GM18517 (cell line): ENCODE measurements at regions not wholly inside any gene's neighbourhood (a gene's known extent, or its start where the extent isn't known, plus 50 kb on each side); places are given as distances from the start of the nearest gene placed in this dataset.
A peak's percentile ranks its signal among the peaks of the same experiment; 100 is the strongest.
"Not testable (repeated sequence)": the region's sequence is repeated elsewhere in the genome, so short reads cannot be mapped to it uniquely, and the experiment has no call there.

Source experiments
- ATAC-seq: cut with Tn5 transposase; IDR thresholded peaks from one replicate; pipeline ENCODE4 v1.9.1; 2021; ENCODE audit warnings: mild to moderate bottlenecking, moderate library complexity; ENCODE audit not compliant: unreplicated experiment

DNA sequence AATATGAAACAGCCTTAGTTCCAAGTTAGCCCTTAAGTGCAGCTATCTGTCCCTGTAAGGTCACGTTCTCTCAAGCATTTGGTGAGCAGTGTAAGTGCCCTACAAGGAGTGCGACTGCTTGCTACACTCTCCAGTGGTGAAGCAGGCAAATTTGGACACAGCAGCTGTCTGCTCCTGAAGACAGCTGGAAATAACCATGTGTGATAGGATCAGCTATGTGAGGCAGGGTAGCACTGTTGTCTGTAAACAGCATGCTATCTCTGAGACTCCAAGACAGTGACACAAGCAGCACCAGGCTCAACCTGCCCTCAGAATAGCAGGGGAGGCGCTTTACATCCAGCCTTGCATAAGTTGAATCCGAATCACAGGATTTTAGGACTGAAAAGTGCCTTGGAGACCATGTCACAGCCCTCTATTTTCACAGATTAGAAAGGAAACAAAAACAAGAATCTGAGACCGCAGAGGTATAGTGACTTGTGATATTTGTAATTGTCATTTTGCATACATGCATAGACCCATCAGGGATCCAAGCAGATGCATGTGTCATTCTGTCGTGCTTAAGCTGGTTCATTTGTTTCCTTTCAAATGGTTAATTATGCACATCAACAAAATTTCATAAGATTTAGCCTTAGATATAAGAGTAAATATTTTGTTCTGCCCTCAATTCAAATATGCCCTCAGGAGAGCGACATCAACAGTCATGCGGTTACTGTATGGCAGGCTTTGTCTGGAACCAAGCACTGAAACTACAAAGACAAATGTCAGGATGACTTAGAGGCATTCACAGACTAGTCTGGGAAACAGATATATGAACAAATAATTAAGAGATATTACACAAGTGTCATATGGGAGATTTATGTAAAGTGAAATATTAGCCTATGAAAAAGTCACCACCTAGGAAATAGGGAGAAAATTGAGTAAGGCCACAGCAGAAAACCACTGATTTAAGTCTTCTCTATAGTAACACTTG is 134.9 kb upstream of the NRIP1 start:
- no peak for ATAC-seq

DNA sequence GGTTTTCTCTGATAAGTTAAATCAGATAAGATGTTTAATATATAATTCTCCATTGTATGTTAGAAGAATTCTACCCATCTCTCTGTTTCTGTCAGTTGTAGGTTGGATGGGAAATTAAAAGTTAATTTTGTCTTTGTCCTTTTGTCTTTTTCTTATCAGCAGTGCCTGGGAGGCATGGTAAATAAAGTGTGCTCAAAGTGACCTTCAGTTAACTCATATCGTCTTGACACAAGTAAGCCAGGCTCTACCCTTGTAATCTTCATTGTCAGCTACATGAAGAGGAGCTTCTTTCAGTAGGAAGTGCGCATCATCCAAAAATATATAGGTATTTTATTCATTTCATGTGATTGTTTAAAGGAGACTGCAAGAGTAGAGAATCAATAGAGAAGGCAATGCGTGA is 138.9 kb upstream of the NRIP1 start:
- no peak for ATAC-seq

DNA sequence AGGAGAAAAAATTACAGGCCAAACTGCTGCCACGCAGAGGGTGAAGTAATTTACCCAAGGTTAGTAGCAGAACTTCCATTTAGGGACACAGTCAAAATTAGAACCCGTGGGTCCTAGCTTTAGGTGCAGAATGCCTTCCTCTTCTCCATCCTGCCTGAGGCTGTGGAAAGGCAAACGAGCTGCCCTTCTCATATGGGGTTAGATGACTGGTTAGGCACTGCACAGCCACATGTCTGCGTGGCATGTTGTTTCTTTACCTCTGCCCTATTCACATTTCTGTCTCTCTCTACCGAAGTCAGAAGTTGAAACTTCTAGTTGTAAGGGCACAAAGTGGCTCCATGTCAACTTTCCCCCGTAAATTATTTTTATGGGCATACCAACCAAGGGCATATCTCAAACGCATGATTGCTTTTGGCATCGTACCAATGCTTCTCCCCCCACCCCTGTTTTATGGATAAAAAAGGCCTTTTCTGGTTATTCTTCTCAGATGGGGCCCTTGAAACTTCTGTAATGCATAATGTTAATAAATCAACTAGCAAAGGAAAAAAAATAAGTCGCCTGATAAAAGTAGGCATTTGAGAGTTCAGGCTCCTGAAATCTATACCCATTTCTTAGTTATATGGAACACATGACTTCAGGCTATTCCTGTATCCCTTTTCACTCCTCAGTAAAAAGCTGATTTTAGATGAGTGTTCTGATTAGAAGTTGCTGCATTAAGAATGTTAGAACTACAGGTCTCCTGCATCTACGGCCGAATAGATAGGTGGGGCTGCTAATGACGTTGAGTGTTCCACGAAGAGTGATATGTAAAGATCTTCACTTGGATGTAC is 139.6 kb upstream of the NRIP1 start:
- ATAC-seq, result no peak

DNA sequence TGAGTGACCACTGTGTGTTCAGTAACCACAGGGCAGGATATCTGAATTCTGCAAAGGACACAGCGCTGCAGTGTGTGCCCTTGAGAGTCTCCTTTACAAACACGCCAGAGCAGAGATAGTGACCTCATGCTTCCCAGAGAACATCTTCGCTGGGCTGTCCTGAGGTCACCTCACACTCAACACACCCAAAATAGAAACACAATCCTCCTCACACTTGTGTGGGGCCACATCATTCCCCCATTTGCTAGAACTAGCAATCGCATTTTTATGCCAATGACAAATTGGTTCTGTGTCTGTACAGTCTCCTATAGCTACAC is 140.1 kb upstream of the NRIP1 start:
- ATAC-seq, result no peak

DNA sequence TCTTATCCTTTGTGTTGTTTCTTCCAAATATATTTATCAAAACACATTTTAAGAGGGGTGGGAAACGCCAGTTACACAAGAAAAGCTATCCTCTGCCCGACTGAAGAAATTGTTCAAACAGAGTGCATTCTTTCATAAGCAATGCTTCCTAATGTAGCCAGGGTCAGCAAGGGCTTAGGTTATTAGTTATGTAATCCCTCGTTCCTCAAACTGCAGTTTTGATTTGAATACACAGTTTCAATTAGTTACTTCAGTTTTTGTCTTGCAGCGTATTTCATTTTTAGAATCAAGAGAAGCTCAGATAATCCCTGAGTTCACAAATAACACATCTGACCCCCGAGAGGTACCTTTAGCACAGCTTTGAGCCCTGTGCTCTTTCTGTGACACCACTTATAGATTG is 141.7 kb upstream of the NRIP1 start:
- peak; percentile 84 for ATAC-seq

DNA sequence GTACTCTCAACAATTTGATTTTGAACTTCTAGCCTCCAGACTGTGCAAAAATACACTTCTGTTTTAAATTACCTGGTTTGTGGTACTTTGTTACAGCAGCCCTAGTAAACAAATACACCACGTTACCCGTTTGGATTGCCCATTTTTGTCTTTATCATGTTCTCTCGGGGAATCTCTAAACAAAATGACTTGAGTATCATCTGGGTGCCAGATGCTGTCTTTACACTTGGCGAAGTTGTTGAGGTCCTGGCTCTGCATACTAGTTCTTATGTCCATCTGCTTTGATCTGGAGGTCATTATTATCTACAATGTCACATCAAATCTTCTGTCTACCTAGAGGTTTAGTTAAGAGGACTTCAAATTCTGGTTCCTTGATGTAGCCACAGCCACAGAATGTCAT is 142.4 kb upstream of the NRIP1 start:
- ATAC-seq, result no peak

DNA sequence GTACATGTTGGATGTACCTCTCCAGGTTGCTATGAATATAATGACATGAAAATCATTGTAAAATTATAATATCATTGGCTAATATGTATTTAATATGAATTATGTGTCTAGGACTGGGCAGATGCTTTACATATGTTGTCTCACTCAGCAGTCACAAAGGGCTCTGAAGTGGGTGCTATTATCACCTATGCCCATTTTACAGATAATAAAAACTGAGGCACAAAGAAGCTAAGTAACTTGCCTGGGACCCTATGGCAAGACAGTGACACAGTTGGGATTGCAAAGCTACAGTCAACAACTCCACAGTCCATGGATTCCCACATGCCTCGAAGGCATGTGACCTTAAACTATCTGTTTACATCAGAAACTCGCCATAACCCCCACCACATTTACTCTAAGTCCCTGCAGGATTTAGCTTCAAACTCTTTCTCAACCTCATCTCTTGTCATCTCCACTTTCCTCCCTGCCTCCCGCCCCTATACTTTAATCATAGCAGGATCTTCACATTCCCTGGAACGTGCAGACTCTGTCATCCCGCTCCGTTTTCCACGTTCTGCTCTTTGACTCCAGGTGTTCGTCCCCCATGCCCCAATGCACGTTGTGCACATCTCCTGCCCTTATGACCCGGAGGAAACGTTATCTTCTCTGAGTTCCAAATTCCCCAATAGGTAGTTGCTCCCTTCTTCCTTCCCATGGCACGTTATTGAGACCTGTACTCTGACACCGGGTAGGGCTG is 143.0 kb upstream of the NRIP1 start:
- ATAC-seq, result no peak

DNA sequence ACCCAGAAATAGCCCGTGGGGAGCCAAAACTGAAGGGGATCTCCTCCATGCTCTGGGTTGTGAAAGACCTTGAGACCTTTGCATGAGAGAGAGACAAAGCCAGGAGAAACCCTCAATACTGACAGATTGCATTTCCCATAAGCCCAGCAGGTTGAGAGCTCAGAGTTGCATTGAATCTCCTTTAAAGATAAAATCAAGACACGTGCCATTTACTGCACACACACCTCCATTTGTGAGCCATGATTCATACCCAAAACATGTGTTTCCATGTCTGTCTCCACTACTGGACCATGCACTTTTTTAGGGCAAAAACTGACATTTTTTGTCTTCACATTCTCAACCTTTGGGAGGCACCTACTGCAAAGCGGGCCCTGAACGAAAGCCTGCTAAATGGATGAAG is 144.0 kb upstream of the NRIP1 start:
- no peak for ATAC-seq

DNA sequence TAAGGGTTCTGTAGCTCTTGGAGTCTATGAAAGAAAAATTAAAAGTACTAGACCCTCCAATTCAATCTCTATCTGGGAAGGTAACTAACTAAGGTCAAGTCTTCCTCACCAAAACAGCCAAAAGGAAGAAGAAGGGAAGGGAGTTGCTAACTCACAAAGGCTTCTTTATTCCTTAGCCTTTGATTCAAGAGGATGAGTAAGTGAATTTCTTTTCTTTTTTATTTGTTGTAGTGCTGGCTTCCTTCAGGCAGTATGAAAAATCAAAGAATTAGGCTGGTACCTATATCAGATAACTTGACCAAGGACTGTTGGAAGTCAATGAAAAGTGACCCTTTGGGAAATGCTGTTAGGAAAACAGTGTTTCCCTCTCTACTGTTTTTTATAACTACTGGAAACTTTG is 144.4 kb upstream of the NRIP1 start:
- no peak for ATAC-seq

DNA sequence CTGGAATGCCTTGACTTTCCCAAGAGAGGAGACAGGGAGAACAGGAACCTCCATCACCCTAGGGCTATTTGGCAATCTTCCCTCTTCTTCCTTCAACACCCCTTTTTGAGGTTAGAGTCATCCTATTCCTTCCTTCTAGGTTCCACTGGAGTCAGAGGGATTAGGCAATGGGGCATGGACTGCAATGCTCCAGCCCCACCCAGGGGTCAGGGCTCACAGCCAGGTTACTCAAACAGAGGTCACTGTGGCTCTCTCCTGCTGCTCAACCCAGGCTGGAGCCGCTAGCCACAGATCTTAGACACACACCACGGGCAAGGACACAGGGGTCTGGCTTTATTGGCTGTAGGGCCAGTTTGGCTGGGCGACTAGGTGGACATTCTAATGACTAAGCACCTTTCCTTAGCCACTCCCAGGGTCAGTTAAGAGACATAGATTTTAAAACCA is 145.5 kb upstream of the NRIP1 start:
- ATAC-seq, result no peak

DNA sequence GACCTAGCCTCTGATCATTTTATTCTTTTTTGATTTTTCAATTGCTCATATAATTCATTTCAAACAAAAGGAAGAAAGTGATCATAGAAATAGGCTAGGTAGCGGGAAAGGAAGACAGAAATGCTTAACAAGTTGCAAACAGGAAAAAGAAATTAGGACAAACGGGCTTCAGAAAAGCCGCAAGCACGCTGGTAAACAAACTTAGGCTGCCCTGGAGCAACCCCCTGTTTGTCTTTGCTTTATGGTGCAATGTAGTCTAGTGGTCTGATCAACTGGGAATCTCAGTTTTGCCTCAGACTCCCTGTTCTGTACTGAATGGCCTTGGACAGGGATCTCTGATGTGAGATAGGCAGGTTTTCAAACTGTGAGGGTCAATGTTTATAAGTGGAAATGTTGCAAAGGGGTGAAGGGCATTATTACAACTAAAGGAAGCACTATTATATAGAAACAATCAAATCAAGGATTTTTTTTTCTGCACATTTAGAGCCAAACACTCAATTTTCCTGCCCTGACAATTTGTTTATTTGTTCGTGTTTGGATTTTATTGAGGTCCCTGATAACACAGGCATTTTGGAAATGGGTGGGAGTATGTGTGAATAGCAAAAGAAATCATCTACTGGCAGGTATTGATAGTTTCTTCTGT is 146.8 kb upstream of the NRIP1 start:
- no peak for ATAC-seq

DNA sequence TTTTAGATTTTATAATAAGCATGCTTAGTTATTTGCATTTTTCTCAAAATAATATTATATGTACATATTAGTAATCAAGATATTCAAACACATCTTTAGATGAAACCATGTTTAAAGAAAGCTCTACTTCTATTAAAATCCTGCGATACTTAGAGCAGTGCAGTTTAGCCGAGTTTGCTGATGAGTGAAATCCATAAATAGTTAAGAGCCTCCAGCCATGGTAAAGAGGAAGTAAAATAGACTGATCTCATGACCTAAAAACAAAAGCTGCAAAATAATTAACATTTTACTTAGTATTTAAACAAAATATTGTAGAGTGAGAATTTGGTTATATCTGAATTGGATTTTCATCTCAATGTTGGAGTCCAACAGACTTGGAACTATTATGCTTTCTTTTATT is 147.4 kb upstream of the NRIP1 start:
- ATAC-seq, result no peak

DNA sequence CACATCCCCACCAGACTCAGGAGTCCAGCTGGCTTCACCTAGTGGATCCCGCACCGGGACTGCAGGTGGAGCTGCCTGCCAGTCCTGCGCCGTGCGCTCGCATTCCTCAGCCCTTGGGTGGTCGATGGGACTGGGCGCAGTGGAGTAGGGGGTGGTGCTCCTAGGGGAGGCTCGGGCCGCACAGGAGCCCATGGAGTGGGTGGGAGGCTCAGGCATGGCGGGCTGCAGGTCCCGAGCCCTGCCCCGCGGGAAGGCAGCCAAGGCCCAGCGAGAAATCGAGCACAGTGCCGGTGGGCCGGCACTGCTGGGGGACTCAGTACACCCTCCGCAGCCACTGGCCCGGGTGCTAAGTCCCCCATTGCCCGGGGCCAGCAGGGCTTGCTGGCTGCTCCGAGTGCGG is 153.7 kb upstream of the NRIP1 start:
- ATAC-seq, result not testable (repeated sequence)

DNA sequence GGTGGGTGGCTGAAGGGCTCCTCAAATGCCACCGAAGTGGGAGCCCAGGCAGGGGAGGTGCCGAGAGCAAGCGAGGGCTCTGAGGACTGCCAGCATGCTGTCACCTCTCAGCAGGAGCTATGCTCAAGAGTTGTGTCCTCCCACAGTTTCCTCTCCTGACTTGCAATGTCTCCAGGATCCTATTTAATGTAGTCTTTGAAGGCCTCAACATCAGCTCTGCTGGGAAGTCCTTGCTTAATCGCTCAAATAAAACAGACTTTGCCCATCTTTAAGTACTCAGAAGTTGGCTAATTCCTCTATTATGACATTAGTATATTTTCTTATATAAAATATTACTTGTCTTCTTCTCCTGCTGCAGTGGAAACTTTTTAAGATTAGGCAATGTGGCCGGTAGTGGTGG is 154.2 kb upstream of the NRIP1 start:
- no peak for ATAC-seq

DNA sequence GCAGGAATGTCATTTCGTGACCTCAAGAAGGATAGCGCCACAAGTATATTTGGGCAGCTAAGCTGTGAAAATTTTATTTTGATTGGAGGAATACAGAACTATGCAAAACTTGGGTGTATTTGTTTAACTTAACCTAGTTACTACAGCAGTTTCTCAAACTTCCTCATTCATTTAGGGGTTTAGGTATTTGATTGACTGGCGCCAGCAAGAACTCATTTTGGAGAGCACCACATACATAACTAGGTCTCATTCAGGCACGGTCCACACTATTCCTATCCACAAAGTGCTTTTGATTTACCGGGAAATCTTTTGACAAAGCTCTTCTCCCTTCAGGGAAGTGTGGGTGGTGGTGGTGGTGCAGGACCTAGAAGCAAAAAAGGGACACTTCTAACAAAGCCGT is 155.1 kb upstream of the NRIP1 start:
- no peak for ATAC-seq

DNA sequence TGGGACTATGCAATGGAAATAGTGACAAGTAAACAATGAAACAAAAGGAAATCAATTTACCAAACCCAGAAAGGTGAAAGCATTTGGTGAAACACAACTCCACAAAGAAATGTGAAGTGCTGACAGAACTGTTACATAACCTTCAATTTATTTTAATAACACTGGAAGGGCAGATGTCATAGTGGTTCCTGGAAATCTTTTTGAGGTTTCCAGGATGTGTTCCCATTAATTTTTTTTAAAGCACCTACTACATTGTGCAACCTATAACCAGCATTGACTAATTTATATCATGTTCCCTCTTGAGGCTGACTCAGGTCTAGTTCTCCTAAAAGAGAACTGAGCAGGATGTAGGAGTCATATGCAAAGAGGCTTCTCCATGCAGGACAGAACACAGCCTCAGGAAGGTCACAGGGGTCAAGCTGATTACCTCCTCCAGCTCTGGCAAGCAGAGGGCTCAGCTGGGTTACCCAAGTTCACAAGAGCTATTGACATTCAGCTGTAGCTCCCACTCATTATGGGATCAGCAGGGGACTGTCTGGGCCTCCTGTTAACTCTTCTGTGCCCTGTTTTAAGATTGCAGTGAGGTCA is 157.1 kb upstream of the NRIP1 start:
- ATAC-seq, result no peak

DNA sequence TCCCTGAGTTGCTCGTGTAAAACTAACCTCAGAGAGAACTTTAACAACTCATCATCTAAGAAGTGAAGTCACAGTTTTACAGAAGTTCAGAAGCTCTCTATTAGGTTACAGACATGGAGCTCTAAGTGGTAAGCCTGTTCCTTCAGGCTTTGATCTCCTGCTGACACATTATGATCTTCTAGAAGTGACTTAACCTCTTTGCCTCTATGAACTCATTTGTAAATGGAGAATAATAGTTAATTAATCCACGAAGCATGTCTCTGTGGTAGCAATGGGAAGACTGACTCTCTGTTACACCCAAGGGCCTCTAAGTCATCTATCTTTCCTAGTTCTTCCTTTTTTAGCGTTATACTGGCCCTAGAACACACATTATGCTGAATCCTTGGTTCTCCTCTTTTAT is 157.9 kb upstream of the NRIP1 start:
- no peak for ATAC-seq

DNA sequence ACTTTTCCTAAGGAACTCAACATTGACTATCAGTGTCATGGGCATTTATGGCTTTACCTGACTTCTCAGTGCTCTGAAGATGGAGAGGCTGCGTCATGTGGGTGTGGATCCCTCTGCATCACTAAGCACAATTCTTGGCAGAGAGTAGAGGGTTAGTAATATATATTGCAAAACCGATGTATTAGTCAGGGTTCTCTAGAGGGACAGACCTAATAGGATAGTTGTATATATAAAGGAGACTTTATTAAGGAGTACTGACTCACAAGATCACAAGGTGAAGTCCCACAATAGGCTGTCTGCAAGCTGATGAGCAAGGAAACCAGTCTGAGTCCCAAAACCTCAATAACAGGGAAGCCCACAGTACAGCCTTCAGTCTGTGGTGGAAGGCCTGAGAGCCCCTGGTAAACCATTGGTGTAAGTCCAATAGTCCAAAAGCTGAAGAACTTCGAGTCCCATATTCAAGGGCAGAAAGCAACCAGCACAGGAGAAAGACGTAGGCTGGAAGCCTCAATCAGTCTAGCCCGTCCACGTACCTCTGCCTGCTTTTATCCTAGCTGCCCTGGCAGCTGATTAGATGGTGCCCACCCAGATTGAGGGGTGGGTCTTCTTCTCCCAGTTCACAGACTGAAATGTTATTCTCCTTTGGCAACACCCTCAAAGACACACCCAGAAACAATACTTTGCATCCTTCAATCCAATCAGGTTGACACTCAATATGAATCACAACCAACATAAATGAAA is 159.7 kb upstream of the NRIP1 start:
- ATAC-seq, result no peak

DNA sequence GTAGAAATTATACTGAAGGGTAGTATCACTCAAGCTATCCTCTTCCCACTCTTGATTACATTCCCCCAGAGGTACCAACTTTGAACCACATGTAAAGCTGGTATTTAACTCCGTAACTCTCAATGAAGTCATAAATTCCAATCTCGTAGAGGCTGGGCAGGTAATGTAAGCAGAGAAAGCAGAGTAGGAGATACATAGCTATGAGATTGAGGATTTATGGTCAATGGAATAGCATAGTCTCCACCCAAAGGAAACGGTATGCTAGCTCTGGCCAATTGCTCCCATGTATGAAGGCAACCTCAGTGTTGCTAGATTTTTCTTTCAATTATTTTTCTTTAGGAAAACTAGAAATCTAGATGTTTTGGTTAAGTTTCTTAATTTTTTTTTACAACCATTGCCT is 163.1 kb upstream of the NRIP1 start:
- ATAC-seq, result no peak

DNA sequence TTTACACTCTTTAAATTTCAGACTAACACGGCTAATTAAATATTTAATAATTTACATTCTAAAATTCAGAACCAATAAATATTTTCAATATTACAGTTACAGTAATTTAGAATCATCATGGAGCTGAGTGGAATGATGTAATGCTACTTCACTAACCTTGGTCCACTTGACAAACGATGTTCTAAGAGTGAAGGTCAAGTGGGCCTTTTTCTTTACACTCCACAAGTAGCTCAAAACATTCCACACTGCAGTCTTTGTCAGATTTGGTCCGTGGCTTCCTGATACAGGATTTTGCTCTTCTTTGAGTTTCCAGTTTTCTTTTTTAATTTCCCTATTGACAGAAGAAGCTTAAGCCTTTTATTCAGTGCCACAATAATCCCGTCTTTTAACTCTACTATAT is 164.6 kb upstream of the NRIP1 start:
- ATAC-seq, result no peak
